HG03196 (cell line): ENCODE measurements at regions not wholly inside any gene's neighbourhood (a gene's known extent, or its start where the extent isn't known, plus 50 kb on each side); places are given as distances from the start of the nearest gene placed in this dataset.

Experiments
- ATAC-seq: cut with Tn5 transposase; IDR thresholded peaks from one replicate; pipeline ENCODE4 v1.9.1; 2021; ENCODE audit not compliant: unreplicated experiment

DNA sequence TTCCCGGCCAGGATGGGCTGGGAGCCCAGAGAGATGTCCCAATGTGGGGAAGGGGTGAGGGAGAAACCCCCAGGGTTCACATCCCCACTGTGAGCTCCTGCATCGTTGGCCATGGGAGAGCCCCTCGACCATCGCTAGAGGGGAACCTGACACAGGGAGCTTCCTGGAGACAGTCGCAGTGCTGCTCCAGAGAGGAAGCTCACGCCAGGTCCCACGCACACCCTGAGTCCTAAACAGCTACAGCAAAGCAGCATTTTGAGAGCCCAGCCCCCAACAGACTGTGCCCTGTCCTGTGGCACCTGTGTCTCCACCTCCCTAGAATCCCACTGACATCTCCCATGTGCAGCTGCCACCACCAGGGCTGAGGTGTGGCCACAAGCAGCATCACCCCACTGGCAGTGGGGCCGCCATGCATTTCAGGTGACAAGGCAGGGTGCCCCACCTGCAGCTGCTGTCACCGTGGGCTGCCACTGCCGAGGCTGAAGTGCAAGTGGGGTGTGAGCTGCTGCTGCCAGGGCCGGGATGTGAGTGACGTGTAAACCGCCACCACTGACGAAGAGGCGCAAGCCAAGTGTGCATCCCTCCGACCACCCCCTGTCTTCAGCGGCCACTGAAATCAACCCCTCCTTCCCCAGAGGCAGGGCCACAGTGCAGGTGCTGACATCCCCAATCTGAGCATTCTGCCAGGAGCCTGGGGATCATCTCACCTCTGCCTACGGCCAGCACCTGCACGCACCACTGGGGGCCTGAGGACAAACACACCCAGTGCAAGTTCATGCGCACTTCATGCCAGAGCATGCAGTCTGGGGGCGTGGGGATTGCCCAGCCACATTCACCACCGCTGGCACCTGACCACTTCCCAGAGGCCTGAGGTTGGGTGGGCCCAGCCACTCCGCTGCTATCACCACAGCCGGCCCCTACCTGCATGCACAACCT, 467.7 kb upstream of the SALL3 start:
- no peak for ATAC-seq

DNA sequence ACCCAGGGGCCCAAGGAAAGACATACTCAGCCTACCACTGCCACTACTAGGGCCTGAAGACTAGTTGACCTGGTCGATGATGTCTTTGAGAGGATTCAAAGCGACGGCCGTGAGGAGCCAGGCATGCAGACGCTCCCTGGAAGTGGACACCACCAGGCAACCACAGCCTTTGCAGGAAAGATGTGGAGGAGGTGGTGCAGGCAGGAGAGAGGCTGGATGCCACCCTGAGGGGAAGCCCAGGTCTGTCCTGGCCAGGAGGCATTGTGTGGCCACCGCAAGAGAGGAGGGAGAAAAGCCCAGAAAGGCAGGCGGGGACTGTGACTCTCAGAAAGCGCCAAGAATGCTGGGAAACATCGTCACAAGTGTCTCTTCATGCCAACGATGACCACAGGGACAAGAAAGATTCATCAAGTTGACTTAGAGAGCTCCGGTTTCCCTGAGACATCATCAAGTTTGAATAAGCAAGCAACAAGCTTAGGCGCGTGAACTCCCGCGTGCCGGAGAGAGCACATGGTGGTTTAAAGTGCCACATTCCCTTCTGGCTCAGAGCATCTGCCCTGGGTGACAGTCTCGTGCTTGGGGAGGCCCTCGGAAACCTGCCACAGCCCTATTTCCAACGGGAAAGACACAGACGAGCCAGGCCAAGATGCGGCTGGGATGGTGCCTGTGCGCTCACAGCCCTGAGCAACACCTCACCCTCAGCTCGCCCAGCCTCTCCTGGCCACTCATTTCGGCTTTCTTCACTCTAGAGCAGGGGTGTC, 464.5 kb upstream of the SALL3 start:
- ATAC-seq: no peak

DNA sequence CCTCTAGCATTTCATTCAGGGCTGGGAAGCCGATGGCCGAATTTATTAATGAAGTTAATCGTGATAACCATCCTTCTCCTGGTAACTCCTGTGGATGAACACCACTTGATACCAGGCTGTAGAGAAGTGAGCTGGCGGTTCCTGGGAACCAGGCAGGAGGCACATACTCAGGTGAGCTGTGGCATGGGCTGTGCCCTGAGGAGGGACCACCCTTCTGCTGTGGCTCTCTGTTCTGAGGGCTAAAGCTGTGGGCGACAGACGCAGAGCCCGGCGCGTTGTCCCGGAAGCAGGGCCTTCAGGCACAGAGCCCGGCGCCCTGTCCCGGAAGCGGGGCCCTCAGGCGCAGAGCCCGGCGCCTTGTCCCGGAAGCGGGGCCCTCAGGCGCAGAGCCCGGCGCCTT, 462.3 kb upstream of the SALL3 start:
- no peak for ATAC-seq

DNA sequence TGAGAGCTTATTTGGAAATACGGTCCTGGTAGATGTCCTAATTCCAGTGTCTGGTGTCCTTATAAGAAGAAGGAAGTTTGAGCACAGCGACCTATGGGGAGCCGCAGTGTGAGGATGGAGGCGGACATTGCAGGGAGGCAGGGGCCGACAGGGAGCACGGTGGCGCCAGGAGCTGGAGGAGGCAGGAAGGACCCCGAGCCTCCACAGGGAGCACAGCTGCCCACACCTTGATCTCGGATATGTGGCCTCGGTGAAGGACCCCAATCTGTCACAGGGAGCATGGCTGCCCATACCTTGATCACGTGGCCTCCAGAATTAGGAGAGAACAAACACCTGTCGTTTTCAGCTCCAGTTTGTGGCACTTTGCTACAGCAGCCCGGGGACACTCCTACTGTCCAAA, 461.6 kb upstream of the SALL3 start:
- no peak for ATAC-seq

DNA sequence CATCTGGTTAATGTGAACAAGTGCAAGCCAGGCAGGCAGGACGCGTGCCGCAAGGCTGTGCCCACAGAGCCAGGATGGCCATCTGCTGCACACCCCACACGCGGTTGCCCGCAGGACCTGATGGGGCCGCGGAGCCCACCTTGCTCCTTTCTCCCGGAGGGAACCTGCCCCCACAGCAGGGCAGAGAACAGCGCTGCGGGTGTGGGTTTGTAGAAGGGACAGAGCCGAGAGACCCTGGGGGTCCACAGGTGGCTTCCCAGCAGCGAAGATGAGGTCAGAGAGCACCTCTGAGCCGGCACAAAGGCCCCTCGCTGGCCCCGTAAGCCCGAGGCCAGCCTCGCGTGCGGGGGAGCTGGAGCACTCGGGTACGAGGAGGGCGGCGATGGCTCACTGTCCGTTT, 460.8 kb upstream of the SALL3 start:
- no peak for ATAC-seq

DNA sequence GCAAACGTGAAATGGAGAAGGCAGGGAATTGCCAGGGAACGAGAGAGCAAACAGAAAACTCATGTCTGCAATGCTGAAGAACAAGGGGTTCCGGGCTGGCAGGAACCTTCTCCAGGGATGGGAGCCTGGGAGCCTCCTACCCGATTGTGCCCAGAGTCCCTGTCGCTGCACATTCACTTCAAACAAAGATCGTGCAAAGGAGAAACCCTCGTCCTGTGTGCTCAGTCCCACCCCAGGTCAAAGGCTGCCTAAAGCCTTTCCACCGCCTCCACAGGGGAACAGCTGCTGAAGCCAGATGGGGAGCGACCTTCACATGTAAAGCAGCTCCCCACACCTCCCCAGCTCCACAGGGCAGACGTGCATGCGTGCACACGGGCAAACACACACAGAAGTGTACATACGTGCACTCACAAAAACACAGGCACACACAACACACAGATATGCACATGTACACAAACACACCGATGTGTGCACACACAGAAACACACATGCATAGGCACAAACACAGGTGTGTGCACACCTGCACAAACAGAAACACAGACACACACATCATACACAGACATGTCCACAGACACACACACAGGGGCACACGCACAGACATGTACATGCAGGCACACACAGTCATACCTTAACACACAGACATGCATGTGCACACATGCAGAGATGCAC, 460.1 kb upstream of the SALL3 start:
- ATAC-seq: no peak

DNA sequence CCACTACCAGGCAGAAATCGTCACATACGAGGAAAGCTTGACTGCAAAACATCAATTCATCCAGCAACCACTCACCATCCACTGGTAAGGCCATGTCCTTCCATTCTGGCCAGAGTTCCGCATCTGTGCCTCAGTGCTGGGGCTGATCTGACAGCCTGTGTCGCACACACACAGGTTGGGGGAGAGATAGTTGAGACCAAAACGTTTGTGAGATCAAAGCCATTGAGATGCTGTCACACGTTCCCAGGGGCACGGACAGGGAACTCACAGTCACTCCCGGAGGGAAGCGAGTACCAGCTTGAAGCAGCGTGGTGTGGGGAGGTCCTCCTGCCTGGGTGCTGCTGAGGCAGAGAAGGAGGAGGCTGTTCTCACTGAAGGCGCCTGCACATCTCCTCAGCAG, 458.5 kb upstream of the SALL3 start:
- no peak for ATAC-seq

DNA sequence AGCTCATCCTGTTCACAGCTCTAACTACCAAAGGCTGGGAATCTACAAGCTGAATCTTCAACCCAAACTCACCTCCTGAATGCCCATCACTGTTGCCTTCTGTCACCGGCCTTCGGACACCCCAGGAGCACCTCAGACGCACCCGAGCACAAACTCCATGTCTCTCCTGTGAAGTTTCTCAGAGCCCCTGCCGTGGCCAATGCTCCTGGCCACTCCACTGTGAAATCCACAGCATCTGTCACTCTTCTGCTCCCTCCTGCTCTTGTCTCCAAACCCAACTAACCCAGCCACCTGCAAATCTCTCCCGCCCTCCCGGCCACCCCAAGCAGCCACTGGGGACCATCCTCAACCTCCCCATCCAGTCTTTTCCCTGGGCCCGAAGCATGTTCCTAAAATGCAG, 457.9 kb upstream of the SALL3 start:
- no peak for ATAC-seq

DNA sequence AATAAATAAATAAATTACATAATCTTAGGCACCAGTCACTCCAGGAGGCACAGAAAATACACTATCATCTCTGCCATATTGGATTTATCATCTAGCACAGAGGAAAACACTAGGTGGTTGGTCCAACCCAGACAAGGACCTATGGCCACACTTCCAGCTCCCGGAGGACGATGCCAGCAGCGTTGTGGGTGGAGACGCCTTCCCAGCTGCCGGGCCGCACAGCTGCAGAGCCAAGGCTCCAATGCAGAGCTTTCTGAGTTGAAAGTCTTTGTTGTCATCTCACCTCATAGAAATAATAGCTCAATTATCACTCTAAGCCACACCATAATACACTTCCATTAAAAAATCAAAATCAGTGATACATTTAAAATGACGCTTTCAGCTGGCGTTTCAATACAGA, 457.1 kb upstream of the SALL3 start:
- ATAC-seq: no peak

DNA sequence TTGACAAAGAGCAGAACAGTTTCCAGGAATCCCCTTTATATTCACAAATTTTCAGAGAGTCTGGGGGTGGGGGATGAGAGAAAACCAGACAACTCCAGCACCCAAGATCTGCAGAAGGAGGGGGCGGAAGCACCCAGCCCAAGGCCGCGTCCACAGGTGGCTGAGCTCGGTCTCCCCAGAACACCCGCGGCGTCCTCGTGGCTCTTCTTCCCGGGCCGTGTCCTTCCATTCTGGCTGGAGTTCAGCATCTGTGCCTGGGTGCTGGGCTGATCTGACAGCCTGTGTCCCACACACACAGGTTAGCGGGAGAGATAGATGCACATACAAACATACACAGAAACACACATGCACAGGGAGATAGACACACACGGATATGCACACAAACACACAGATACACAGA, 455.8 kb upstream of the SALL3 start:
- no peak for ATAC-seq

DNA sequence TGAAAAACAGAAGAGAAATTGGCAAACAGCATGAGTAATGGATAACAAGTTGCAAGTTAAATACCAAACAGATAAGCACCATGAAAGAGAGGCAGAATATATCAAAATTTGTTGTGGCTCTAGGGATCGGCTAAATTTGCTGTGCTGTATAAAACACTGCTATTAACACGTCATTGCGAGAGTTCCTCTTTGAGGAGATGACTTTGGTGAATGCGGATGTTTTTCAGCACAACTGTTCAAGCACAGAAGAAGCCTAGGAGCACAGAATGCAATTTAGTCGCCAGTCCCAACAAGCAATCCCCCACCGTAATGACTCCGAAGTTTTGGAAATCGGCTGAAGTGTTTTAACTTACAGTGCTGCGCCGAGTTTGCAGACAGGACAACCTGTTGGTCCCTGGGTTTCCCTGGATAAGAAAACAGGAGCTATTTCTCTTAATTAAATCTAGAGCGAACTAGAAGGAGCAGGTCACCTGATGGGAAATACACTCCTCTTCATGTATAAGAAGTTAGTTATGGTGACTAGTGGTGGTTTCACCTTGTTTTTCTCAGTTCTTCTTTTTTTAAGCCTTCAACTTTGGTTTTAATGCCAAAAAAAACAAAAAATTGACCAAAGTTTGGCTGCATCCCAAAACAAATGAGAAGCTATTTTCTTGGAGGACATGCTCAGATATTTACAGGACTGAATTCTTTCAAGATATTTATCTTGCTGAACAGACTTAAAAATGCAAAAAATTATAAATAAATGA, 454.1 kb upstream of the SALL3 start:
- ATAC-seq: no peak

DNA sequence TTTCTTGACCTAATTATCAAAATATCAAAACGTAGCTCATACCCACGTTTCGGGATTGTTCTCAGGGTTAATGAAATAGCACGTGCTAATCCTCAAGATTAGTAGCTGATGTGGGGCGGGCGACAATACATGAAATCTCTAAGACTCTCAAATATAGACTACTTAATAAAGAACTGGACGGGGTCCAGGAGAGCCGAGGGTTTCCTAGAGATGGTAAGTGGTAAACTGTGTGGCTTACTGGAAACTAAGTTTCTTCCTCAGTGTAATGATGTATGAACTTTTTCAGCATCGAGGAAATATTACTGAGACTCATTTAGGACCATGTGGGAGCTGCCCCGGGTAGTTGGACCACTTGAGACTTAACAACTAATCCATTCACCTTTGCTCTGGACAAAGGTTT, 453.3 kb upstream of the SALL3 start:
- no peak for ATAC-seq

DNA sequence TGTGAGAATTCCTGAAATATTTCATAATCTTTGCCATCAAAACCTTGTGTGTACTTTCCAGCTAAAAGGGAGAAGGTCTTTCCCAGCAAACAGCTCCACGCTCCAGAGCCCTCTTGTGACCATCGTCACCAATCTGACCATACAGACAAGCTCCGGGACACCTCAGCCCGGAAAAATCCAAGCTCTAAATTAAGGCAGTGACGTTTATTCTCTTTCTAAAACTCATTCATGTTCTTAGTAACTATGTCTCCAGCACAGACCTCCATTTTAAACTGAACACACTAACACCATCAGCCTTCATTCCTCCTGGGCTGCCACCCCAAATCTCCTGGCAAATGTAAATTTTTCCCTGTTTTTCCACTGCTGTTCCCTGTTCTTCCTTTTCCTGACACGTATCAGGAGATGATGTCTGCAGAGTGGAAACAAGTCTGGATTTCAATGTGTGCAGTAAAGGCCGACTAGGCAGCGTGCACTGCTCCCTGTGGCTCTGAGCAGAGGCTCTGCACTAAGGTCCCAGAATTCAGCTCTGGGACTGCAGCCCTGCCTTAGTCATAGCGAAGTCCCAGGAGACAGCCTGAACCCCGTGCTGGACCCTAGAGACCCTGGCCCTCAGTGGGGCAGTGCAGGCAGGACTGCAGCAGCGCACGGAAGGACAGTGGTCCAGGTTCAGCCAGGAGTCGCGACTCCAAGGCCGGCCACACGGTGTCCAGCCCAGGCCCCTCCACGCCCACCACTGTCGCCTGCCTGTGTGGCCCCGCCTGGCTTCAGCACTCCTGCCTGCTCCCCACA, 452.5 kb upstream of the SALL3 start:
- no peak for ATAC-seq

DNA sequence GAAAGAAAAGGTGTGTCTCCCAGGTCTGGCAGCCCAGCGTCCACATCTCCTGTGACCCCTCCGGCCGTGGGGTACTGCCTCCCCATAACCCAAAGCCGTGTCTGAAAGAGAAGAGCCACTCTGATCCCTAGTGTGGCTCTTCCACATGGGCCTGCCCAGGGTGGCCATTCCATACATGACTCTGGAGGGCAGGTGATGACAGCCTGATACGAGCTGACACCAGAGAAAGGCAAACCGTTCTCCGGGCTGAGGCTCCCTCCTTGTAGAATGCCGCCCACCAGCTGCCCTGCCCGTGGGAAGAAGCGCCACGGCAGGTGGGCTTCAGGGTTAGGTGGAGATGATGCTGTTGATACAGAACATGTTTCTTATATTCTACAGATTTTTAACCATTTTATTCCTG, 451.6 kb upstream of the SALL3 start:
- no peak for ATAC-seq

DNA sequence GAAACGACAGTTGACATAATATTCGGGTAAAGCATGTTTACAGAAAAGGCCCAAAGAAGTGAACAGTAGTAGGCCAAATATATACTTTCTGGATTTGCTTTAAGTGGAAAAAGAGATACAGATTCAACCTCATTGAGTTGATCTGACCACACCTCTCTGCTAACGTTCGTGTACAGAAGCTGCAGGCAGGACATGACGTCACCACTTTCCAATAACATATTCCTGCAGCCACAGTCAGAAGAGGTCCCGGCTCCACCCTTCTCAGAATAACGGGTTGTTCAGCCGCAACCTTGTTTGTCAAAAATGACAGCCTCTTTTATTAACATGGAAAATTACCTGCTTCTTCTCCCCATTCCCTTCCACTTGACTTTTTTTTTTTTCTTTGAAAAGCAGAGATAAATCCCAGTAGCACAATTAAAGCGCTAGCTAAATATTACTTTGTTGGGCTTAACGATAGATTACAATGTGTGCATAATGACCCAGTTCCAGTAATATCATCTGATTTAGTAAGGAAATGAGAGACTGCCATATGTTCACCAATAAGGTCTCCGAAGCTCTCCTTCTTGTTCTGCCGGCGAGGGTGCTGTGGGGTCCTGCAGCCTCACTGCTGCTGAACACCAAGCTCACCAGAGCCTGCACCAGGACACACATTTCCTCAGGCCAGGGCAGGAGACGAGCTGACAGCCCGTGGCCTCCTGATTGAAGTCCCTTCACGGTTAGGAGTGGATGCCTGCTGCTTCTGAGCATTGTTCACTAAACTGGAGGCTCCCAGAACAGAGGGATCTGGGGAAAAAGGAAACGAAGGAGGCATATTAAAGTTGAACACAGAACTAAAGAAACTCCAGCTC, 451.0 kb upstream of the SALL3 start:
- ATAC-seq: no peak

DNA sequence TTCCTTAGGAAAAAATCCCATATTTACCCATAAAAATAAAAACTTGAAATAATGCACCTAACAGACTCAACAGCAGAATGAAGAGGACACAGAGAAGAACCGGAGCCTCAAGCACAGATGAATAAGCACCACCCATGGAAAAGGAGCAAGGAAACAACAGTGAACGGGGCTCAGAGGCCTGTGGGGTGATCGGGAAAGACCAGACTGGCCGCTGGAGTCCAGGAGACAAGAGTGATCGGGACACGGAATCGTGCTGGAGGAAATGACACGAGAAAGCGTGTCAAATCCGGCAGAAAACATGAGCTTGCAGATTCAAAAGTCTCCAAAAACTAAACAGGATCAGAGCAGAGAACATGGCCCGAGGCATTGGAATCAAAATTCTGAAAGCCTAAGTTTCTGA, 448.0 kb upstream of the SALL3 start:
- no peak for ATAC-seq

DNA sequence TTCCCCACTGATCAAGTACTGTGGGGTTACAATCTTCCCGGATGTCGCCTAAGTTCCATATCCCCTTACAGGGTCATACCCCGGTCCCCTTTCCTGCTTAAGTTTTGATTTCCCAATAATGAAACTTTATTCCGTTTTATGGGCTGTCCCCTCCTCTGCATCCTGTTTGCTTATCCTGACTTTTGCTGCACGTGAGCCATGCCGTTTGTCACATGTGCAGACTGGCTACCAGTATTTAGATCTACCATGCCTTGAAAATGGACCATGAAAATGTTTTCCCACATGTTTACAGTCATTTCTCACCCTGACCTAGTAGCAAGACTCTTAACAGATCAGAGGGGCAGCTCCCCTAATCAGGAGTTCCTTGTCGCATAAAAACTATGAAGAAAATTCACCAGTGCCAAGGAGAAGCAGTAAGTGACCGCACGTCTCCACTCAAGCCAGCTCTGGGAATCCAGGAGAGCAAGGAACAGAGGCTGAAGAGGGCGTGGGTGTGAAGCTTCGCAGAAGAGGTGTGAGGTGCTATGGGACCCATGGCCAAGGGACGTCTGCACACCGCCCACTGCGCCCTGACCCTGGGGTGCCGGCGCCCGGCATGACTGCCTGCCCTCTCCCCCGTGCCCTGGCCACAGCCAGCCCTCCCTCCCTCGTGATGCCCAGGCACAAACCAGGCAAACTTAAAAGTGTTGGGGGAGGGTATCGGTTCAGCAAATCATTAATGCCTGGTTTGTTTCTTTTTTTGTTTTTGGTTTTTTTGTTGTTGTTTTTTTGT, 440.8 kb upstream of the SALL3 start:
- no peak for ATAC-seq

DNA sequence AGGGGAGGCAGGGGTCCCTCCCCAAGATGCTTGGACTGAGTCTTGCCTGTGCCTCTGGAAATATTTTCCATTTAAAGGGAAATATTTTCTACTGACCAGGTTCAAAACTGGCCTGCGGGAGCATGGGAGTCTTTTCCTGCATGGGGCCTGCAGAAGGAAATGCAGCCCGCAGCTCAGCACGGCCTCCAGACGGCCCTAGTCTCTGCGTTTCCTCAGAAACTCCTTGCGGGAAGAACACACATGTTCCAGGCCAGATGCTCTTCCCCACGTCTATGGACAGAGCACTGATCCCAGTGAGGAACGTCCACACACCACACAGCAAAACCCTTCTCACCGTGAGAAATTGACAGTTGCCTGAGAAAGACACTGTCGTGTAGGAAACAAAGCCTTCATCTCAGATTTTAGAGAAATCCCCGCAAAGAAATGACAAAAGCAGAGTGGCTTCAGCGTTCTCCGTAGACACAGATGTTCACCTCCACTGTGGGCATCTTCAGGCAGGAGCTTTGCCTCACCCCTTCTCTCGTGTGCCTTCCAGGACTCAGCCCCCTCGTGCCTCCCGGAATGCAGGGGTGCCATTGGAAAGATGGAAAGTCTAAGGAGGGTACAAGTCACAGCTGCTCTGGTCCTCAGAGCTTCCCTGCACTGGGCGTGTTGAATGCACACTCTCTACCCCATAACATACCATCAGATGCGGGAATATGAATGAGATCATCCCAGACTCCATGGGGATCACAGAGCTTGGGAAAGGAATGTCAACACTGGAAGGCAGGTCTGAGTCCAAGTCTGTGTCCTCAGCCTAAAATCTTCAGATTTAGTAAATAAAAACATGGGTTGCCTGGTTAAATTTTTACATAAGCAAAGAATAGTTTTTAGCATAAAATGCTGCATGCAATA, 438.7 kb upstream of the SALL3 start:
- no peak for ATAC-seq
